ENCODE measurements at regions not wholly inside any gene's neighbourhood (a gene's known extent, or its start where the extent isn't known, plus 50 kb on each side); places are given as distances from the start of the nearest gene placed in this dataset.

DNA sequence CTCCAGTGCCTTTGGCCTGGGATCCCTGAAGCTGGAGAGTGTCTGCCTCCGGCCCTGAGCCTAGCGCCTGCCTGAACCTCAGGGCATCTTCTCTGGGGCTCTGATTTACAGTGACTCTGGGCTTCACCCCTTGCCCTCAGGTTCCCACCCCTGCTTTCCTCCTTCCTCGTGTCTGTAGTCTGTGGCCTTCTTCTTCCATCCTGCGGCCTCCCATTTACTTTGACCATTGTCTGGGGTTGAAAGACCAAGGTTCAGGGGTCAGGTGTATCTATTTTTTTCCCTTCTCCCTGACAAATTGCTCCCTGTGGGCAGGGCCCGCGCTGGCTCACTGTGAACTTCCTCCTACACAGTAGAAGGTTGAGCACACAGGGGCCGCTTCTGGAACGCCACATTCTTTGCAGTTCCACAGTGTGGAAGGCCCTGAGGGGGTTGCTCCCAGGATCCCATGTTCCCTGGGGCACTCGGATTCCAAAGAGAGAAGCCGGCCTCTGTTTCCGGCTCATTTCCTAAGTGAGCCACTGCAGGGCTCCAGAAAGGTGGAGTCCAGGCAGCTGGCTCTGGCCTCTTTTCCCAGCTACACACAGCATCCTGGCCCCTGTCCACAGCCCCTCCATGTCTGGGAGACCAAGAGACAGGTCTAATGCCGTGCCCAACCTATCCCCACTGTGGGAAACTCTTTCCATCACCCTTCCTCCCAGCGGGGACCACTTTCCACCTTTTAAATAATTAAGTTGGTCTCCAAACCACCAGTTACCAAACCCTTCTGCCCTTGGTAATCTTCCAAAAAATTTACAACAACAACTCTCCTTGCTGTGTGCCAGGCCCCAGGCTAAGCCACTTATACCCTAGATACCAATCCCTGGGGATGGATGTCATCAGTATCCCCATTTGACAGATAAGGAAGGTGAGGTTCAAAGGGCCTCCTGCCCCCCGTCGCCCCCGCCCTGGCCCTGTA lies 140.3 kb upstream of the IER5L start:
- TF ChIP-seq POLR2A (IDR thresholded peaks at IDR 0.05; ENCODE audit: low read length) = no peak
- TF ChIP-seq GATA1 (IDR thresholded peaks at IDR 0.05; ENCODE audit: low read depth, low read length) = no peak
- no peak for DNase-seq

- DNase-seq = no peak
- TF ChIP-seq GATA1 (IDR thresholded peaks at IDR 0.05; ENCODE audit: low read depth, low read length) (no peak), POLR2A (IDR thresholded peaks at IDR 0.05; ENCODE audit: low read length) (no peak)
These were observed 139.3 kb upstream of the IER5L start for GRCh38 chr9:129317179-129318011.

GRCh38 chr9:129316281-129317030 lies 138.4 kb upstream of the IER5L start:
- TF ChIP-seq POLR2A (IDR thresholded peaks at IDR 0.05; ENCODE audit: low read length) (no peak), GATA1 (IDR thresholded peaks at IDR 0.05; ENCODE audit: low read depth, low read length) (no peak)
- DNase-seq = no peak

DNA sequence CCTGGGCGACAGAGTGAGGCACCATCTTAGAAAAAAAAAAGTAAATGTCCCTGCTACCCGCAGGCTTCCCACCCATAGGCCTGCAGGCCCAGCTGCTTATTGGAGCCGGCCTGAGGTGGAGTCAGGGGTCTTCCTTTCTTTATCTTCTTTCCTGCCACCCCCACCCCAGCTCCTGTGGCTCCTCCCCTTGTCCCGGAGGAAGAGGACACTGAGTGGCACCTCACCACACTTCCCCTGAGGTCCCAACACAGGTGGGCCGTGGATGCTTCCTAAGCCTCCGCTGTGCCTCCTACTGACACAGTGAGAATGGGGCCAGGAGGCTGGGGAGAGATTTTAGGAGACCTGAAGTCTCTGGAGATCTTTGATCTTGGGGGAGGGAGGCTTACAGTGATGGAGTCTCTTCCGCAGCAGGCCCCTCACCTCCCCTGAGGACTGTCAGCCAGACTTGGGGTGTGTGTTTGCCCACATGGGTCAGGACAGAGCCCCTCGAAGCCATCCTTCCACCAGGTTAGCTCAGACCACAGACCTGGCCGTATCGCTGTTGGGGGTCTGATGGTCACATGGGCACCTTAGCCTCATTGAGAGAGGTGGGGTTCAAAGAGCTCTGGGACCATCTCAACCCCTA lies 135.4 kb upstream of the IER5L start:
- TF ChIP-seq POLR2A (IDR thresholded peaks at IDR 0.05; ENCODE audit: low read length) (no peak), GATA1 (IDR thresholded peaks at IDR 0.05; ENCODE audit: low read depth, low read length) (no peak)
- DNase-seq = no peak

- TF ChIP-seq GATA1 (IDR thresholded peaks at IDR 0.05; ENCODE audit: low read depth, low read length) (no peak), POLR2A (IDR thresholded peaks at IDR 0.05; ENCODE audit: low read length) (no peak)
- DNase-seq = no peak
These were observed 134.4 kb upstream of the IER5L start for GRCh38 chr9:129312251-129313122.

GRCh38 chr9:129311643-129312042 lies 133.6 kb upstream of the IER5L start:
- no peak for DNase-seq
- TF ChIP-seq POLR2A (IDR thresholded peaks at IDR 0.05; ENCODE audit: low read length) (no peak), GATA1 (IDR thresholded peaks at IDR 0.05; ENCODE audit: low read depth, low read length) (no peak)

GRCh38 chr9:129310666-129311350 lies 132.7 kb upstream of the IER5L start:
- no peak for DNase-seq
- TF ChIP-seq POLR2A (IDR thresholded peaks at IDR 0.05; ENCODE audit: low read length) = no peak
- TF ChIP-seq GATA1 (IDR thresholded peaks at IDR 0.05; ENCODE audit: low read depth, low read length) = no peak

DNA sequence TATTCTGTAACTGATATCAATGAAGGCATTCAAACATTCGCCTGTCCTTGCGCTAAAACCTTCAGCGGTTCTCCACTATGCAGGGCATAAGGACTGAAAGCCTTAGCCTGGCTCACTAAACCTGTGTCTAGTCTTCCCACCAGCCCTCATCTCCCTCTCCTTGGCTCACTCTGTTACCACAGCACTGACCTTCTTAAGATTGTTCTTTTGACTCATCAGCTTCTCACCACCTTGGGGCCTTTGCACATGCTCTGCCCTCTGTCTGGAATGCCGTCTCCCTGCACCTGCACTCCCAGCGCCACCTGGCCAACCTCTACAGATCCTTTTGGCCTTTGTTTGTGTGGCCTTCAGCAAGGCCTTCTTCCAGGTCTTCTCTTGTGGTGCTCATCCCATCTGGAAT lies 131.8 kb upstream of the IER5L start:
- DNase-seq = no peak
- TF ChIP-seq POLR2A (IDR thresholded peaks at IDR 0.05; ENCODE audit: low read length) (no peak), GATA1 (IDR thresholded peaks at IDR 0.05; ENCODE audit: low read depth, low read length) (no peak)

DNA sequence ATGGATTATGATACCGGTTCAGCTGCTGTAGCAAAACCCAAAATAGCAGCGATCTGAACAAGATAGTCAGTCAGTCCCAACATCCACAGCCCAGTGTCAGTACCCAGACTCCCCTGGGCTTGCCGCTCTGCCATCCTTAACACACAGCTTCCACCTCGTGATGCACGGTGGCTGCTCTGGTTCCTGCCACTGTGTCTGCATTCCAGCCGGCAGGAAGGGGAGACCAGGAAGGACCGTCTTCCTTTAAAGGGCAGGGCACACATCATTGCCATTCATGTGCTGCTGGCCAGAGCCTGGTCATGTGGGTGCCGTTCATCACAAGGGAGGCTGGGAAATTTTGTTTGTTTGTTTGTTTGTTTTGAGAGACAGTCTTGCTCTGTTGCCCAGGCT lies 131.0 kb upstream of the IER5L start:
- TF ChIP-seq GATA1 (IDR thresholded peaks at IDR 0.05; ENCODE audit: low read depth, low read length) = no peak
- no peak for TF ChIP-seq POLR2A (IDR thresholded peaks at IDR 0.05; ENCODE audit: low read length)
- DNase-seq = no peak

DNA sequence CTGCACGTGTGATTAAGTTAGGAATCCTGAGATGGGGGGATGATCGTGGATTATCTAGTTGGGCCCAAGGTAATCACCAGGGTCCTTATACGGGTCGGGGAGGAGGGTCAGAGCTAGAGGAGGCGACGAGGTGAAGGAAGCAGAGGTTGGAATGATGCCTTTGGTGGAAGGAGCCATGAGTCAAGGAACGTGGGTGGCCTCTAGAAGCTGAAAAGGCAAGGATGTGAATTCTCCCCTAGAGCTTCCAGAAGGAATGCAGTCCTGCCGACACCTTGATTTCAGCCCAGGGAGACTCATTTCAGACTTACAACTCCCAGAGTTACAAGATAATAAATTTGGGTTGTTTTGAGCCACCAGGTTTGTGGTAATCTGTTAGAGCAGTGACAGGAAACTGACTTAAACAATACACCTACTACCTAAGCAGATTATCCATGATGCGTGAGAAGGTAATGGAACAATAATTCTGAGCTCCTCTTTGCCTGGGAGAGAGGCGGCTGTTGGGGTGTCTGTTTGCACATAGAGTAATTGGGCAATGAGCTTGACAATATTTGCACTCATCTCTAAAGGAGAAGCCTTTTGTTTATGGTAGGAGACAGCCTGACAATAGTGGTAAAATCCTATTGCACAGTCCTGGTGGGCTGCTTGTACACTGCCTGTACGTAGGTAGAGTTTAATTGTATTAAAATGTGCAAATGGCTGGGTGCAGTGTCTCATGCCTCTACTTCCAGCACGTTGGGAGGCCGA lies 129.3 kb upstream of the IER5L start:
- TF ChIP-seq POLR2A (IDR thresholded peaks at IDR 0.05; ENCODE audit: low read length) = no peak
- TF ChIP-seq GATA1 (IDR thresholded peaks at IDR 0.05; ENCODE audit: low read depth, low read length) = no peak
- DNase-seq = no peak

DNA sequence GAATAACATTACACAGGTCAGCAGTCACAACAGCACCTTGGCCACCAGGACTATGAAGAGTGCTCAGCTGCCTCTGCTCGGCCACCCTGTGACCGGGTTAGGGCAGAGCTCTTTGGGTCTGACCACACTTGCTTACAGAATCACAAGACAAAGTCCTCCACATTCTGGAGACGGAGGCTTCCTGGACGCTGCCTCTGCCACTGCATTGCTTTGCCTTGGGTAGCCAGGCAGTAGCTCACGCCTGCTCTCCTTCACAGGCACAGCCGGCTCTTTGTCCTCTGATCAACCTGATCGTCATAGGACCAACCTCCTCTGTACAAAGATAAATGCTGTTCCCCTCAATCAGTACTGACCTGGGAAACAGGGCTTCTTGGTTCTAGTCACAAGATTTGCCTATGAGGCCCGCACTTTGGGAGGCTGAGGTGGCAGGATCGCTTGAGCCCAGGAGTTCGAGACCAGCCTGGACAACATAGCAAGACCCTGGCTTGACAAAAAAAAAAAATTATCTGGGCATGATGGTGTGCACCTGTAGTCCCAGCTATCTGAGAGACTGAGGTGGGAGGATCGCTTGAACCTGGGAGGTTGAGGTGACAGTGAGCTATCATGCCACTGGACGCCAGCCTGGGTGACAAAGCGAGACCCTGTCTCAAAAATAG lies 128.4 kb upstream of the IER5L start:
- TF ChIP-seq POLR2A (IDR thresholded peaks at IDR 0.05; ENCODE audit: low read length) (no peak), GATA1 (IDR thresholded peaks at IDR 0.05; ENCODE audit: low read depth, low read length) (no peak)
- DNase-seq = no peak

All from erythroblast (primary cell).